ENCODE measurements at regions not wholly inside any gene's neighbourhood (a gene's known extent, or its start where the extent isn't known, plus 50 kb on each side); places are given as distances from the start of the nearest gene placed in this dataset.

GRCh38 chr18:51857989-51858388, 482.0 kb upstream of the DCC start:
- TF ChIP-seq CTCF (IDR thresholded peaks at IDR 0.05) (no peak), POLR2A (IDR thresholded peaks at IDR 0.05) (no peak)
